Calu3 (cell line): ENCODE measurements at regions not wholly inside any gene's neighbourhood (a gene's known extent, or its start where the extent isn't known, plus 50 kb on each side); places are given as distances from the start of the nearest gene placed in this dataset.

Experiments
- BruUV-seq: library from RNA; stranded (reverse); fragments of 400-500 nt; replicated peaks from 2 replicates; lab custom pipeline; 2021; lab: Mats Ljungman, UMichigan
- CTCF ChIA-PET: fragments of 300-600 bp; sonication (Branson Sonifier 250); formaldehyde crosslinking; loops from one replicate; lab custom pipeline; 2022; ENCODE audit warnings: antibody characterized with exemption; lab: Charles Lee
- DNase-seq: peaks from one replicate; pipeline ENCODE4 v3.0.0; 2022
- H3K27ac Mint-ChIP-seq: one replicate; pipeline ENCODE4 v1.8.0; 2022; ENCODE audit warnings: mixed read lengths; ENCODE audit not compliant: unreplicated experiment
- H3K27me3 Mint-ChIP-seq: one replicate; pipeline ENCODE4 v1.8.0; 2022; ENCODE audit warnings: mixed read lengths; ENCODE audit not compliant: unreplicated experiment
- H3K36me3 Mint-ChIP-seq: one replicate; pipeline ENCODE4 v1.8.0; 2022; ENCODE audit warnings: mild to moderate bottlenecking, moderate library complexity, mixed read lengths; ENCODE audit not compliant: insufficient read depth, unreplicated experiment
- H3K4me1 Mint-ChIP-seq: one replicate; pipeline ENCODE4 v1.8.0; 2022; ENCODE audit warnings: mild to moderate bottlenecking, low read depth, mixed read lengths; ENCODE audit not compliant: unreplicated experiment
- H3K4me3 Mint-ChIP-seq: one replicate; pipeline ENCODE4 v1.8.0; 2022; ENCODE audit warnings: mild to moderate bottlenecking, low read depth, moderate library complexity, mixed read lengths; ENCODE audit not compliant: unreplicated experiment
- H3K9me3 Mint-ChIP-seq: one replicate; pipeline ENCODE4 v1.8.0; 2022; ENCODE audit warnings: low read depth, mixed read lengths; ENCODE audit not compliant: unreplicated experiment
- CTCF ChIP-seq: fragments of 200-600 bp; IDR thresholded peaks from one replicate; pipeline ENCODE4 v1.8.0; 2022; ENCODE audit warnings: antibody characterized with exemption; ENCODE audit not compliant: unreplicated experiment
- intact Hi-C: fragments of 100-400 bp; cut with micrococcal nuclease; formaldehyde crosslinking; loops from one replicate; pipeline ENCODE4 v1.10.0; 2022; ENCODE audit not compliant: unreplicated experiment

- H3K4me1 Mint-ChIP-seq, result no peaks in the 10 kb centered on the region
- H3K27ac Mint-ChIP-seq, result no peak overlapping the region
- no peak for TF ChIP-seq CTCF
- intact Hi-C loops, result no loop called here
- H3K27me3 Mint-ChIP-seq, result peaks cover 26% of the 10 kb centered on the region
- H3K36me3 Mint-ChIP-seq, result no peaks in the 10 kb centered on the region
- no peak overlapping the region for H3K4me3 Mint-ChIP-seq
- CTCF ChIA-PET, result no interaction called here
- H3K9me3 Mint-ChIP-seq, result no peaks in the 10 kb centered on the region
- no TSS peak for BruUV-seq
- no peak for DNase-seq
Observed at GRCh38 chr5:60206234-60206633, 312.7 kb upstream of the PDE4D start.

DNA sequence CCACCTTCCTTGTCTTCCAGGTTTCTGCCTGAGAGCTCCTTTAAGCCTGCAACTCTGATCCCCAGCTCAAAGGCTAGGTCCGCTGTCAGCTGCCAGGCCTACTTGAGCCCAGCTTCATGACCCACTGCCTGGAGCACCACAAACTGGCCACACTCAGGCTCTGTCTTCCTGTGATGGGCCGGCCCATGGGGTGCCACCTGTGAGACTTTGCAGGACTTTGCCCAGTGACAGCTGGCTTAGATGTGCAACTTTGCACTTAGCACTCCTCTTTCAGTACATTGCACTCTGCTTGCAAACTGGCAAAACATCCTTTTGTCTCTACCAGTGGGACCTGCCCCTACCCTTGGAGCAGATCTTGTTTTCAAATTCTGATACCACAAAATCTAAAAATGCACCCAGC lies 311.5 kb upstream of the PDE4D start:
- BruUV-seq, result no TSS peak
- no peaks in the 10 kb centered on the region for H3K36me3 Mint-ChIP-seq
- CTCF ChIA-PET, result no interaction called here

DNA sequence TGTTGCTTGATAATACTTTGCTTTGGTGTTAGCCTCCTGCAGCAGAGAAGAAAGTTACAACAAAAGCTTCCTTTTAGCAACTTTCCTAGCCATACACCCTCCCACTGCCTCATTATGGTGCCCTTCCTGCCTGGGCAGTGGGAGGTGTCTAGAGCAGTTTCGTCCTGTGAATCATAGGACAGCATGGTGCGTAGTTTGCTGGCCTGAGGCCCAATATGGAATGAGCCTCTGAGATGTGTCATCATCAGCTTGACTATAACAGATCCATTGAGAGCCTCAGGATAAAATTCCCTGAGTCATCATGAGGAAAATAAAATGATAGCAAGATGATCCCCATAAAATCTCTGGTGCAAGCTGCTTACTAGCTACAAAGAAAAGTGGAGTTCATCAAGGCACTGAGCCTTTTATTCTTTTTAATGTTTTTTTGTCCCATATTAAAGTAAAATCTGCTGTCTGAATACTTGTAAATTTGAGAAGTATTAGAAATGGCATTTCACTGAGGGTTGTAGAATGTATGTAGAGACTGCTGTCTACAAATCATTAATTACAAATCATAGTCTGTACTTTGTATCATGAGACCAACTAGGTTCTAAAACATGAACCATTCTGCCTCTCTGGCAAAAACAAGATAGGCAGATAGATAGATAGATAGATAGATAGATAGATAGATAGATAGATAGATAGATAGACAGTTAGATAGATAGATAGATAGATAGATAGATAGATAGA lies 303.0 kb upstream of the PDE4D start:
- H3K4me1 Mint-ChIP-seq, result peaks cover 8% of the 10 kb centered on the region
- no peak overlapping the region for H3K4me3 Mint-ChIP-seq
- CTCF ChIA-PET, result no interaction called here
- H3K27me3 Mint-ChIP-seq, result no peaks in the 10 kb centered on the region
- BruUV-seq, result no TSS peak
- intact Hi-C loops, result no loop called here
- no peaks in the 10 kb centered on the region for H3K9me3 Mint-ChIP-seq
- DNase-seq, result peak; percentile 58
- no peak for TF ChIP-seq CTCF
- H3K36me3 Mint-ChIP-seq, result no peaks in the 10 kb centered on the region
- peak overlapping the region; percentile 60 for H3K27ac Mint-ChIP-seq

More for the DNA sequence above, 311.5 kb upstream of the PDE4D start:
- DNase-seq, result no peak
- no peaks in the 10 kb centered on the region for H3K9me3 Mint-ChIP-seq
- H3K27ac Mint-ChIP-seq, result no peak overlapping the region
- no peak overlapping the region for H3K4me3 Mint-ChIP-seq
- H3K27me3 Mint-ChIP-seq, result peaks cover 26% of the 10 kb centered on the region
- intact Hi-C loops, result no loop called here
- TF ChIP-seq CTCF, result no peak
- H3K4me1 Mint-ChIP-seq, result no peaks in the 10 kb centered on the region

- BruUV-seq, result no TSS peak
- H3K4me1 Mint-ChIP-seq, result peaks cover 8% of the 10 kb centered on the region
- H3K36me3 Mint-ChIP-seq, result no peaks in the 10 kb centered on the region
- no peak for DNase-seq
- H3K9me3 Mint-ChIP-seq, result no peaks in the 10 kb centered on the region
- intact Hi-C loops, result no loop called here
- no peak overlapping the region for H3K27ac Mint-ChIP-seq
- no peak for TF ChIP-seq CTCF
- CTCF ChIA-PET, result no interaction called here
- no peak overlapping the region for H3K4me3 Mint-ChIP-seq
- peaks cover under 1% of the 10 kb centered on the region for H3K27me3 Mint-ChIP-seq
Observed at GRCh38 chr5:60195551-60195950, 302.0 kb upstream of the PDE4D start.
